ENCODE measurements at regions not wholly inside any gene's neighbourhood (a gene's known extent, or its start where the extent isn't known, plus 50 kb on each side); places are given as distances from the start of the nearest gene placed in this dataset.

- Mint-ChIP-seq H3K9me3 (ENCODE audit: unreplicated experiment) (peaks cover 1% of the 10 kb centered on the region), H3K27ac (ENCODE audit: unreplicated experiment) (no peak overlapping the region), H3K4me1 (ENCODE audit: low read depth, unreplicated experiment) (peaks cover 3% of the 10 kb centered on the region), H3K4me3 (ENCODE audit: unreplicated experiment) (no peak overlapping the region), H3K36me3 (ENCODE audit: unreplicated experiment) (no peaks in the 10 kb centered on the region), H3K27me3 (ENCODE audit: unreplicated experiment) (peaks cover 4% of the 10 kb centered on the region)
- TF ChIP-seq CTCF (IDR thresholded peaks at IDR 0.05; ENCODE audit: partially characterized antibody, unreplicated experiment) = no peak
- no peak for DNase-seq
Measured at GRCh38 chr2:134170294-134170693, 83.6 kb upstream of the MGAT5 start.

GRCh38 chr2:134170700-134171099 is 83.2 kb upstream of the MGAT5 start:
- no peak overlapping the region for H3K4me3 Mint-ChIP-seq (ENCODE audit: unreplicated experiment)
- no peak for TF ChIP-seq CTCF (IDR thresholded peaks at IDR 0.05; ENCODE audit: partially characterized antibody, unreplicated experiment)
- DNase-seq = no peak
- H3K4me1 Mint-ChIP-seq (ENCODE audit: low read depth, unreplicated experiment) = peaks cover 3% of the 10 kb centered on the region
- no peak overlapping the region for H3K27ac Mint-ChIP-seq (ENCODE audit: unreplicated experiment)
- peaks cover 4% of the 10 kb centered on the region for H3K27me3 Mint-ChIP-seq (ENCODE audit: unreplicated experiment)
- H3K36me3 Mint-ChIP-seq (ENCODE audit: unreplicated experiment) = no peaks in the 10 kb centered on the region
- H3K9me3 Mint-ChIP-seq (ENCODE audit: unreplicated experiment) = peaks cover 1% of the 10 kb centered on the region

DNA sequence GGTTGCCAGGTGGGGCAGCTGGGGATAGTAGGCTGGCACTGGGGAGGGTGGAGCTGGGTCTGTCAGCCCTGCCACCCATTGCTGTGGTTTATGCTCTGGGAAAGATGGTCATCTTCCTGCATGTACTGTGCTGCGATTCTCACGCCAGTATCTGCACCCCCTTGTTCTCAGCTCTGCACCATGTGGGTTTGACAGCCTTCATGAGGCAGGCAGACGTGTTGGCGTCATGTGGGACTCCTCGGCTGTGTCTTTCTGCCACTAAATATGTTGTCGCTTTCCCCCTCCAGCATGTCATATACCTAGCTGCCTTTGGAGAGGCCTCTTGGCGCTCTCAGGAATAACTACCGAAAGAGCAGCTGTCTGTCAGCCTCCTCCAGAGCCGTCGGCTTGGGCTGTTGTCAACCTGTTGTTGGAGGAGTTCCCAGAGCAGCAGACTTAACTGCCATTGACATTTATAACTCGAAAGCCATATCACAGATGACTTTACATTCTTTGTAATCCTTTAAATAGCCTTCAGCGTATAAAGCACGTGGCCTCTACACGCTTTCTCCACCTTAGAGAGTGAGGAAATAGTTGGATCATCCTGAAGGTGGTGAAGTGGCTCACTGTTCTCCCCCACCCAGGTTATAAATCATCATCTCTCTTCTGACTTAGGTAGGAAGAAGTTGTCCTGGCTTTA is 80.4 kb upstream of the MGAT5 start:
- no peak for TF ChIP-seq CTCF (IDR thresholded peaks at IDR 0.05; ENCODE audit: partially characterized antibody, unreplicated experiment)
- no peak for DNase-seq
- H3K4me3 Mint-ChIP-seq (ENCODE audit: unreplicated experiment) = no peak overlapping the region

GRCh38 chr2:134174711-134175110 is 79.2 kb upstream of the MGAT5 start:
- DNase-seq = no peak
- Mint-ChIP-seq H3K27ac (ENCODE audit: unreplicated experiment) (no peak overlapping the region), H3K36me3 (ENCODE audit: unreplicated experiment) (no peaks in the 10 kb centered on the region), H3K9me3 (ENCODE audit: unreplicated experiment) (no peaks in the 10 kb centered on the region), H3K4me1 (ENCODE audit: low read depth, unreplicated experiment) (peaks cover 5% of the 10 kb centered on the region), H3K4me3 (ENCODE audit: unreplicated experiment) (no peak overlapping the region), H3K27me3 (ENCODE audit: unreplicated experiment) (no peaks in the 10 kb centered on the region)
- TF ChIP-seq CTCF (IDR thresholded peaks at IDR 0.05; ENCODE audit: partially characterized antibody, unreplicated experiment) = no peak

More for the DNA sequence above, 80.4 kb upstream of the MGAT5 start:
- Mint-ChIP-seq H3K27ac (ENCODE audit: unreplicated experiment) (no peak overlapping the region), H3K27me3 (ENCODE audit: unreplicated experiment) (peaks cover 2% of the 10 kb centered on the region), H3K36me3 (ENCODE audit: unreplicated experiment) (no peaks in the 10 kb centered on the region), H3K9me3 (ENCODE audit: unreplicated experiment) (peaks cover 1% of the 10 kb centered on the region), H3K4me1 (ENCODE audit: low read depth, unreplicated experiment) (peaks cover 3% of the 10 kb centered on the region)

DNA sequence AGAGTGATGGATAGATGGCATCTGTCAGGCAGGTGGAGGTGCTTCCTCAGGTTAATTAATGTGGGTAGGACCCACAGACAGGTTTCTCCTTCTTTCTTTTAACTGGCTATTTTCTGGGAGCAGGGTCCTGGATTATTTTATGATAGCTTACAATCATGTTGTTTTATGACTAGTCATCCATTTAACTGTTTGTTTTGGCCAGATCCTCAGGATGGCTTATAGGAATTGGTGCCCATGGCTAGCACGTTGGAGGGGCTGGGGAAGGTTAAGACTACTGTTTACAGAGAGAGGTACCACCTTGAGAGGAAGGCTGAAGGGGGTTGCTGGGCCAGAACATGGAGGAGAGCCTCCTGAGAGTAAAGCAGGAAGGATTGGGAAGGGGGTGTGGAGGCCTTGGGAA is 78.0 kb upstream of the MGAT5 start:
- no peaks in the 10 kb centered on the region for H3K27me3 Mint-ChIP-seq (ENCODE audit: unreplicated experiment)

More for the DNA sequence above, 78.0 kb upstream of the MGAT5 start:
- Mint-ChIP-seq H3K27ac (ENCODE audit: unreplicated experiment) (no peak overlapping the region), H3K9me3 (ENCODE audit: unreplicated experiment) (no peaks in the 10 kb centered on the region), H3K4me1 (ENCODE audit: low read depth, unreplicated experiment) (peaks cover 5% of the 10 kb centered on the region), H3K4me3 (ENCODE audit: unreplicated experiment) (no peak overlapping the region), H3K36me3 (ENCODE audit: unreplicated experiment) (no peaks in the 10 kb centered on the region)
- no peak for TF ChIP-seq CTCF (IDR thresholded peaks at IDR 0.05; ENCODE audit: partially characterized antibody, unreplicated experiment)
- DNase-seq = no peak

Data from glutamatergic neuron (in vitro differentiated cells).